ENCODE measurements at regions not wholly inside any gene's neighbourhood (a gene's known extent, or its start where the extent isn't known, plus 50 kb on each side); places are given as distances from the start of the nearest gene placed in this dataset.

DNA sequence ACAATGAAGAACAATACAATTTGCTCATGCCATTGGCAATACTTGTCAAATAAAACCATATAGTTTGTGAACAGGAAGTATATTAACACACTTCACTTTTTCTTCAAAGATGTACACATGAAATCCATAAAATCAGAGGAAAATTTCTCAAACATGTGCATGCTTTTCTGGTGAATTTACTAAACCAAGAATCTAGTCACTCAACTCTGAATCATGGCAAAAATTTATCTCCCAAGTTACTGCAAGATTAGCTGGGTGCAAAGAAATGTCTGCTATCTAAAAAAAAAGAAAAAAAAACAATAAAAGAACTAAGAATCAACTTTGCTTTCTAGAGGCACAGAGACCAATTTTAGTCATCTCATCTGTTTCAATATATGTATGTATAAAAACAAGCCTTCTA is 419.2 kb downstream of the NR4A2 start:
- TF ChIP-seq CTCF (IDR thresholded peaks at IDR 0.05) (no peak), EP300 (IDR thresholded peaks at IDR 0.05; ENCODE audit: low read depth) (no peak), POLR2AphosphoS5 (IDR thresholded peaks at IDR 0.05) (no peak)
